ENCODE measurements at regions not wholly inside any gene's neighbourhood (a gene's known extent, or its start where the extent isn't known, plus 50 kb on each side); places are given as distances from the start of the nearest gene placed in this dataset.

- DNase-seq: peak in 1 of 3 donors; percentile 62
These were observed 322.0 kb downstream of the RND3 start for GRCh38 chr2:150165442-150165841.

GRCh38 chr2:150162241-150162942 is 325.1 kb downstream of the RND3 start:
- peak in 1 of 3 donors; percentile 49 for DNase-seq

- no peak for DNase-seq
These were observed 327.4 kb downstream of the RND3 start for GRCh38 chr2:150160058-150160457.

GRCh38 chr2:150159300-150159699 is 328.2 kb downstream of the RND3 start:
- no peak for DNase-seq

GRCh38 chr2:150156876-150157275 is 330.6 kb downstream of the RND3 start:
- no peak for DNase-seq

- DNase-seq: no peak
These were observed 331.1 kb downstream of the RND3 start for GRCh38 chr2:150156415-150156814.

- no peak for DNase-seq
These were observed 333.1 kb downstream of the RND3 start for GRCh38 chr2:150154308-150154797.

- DNase-seq: no peak
These were observed 333.7 kb downstream of the RND3 start for GRCh38 chr2:150153646-150154307.

GRCh38 chr2:150152230-150152629 is 335.2 kb downstream of the RND3 start:
- DNase-seq: no peak

- DNase-seq: no peak
These were observed 337.3 kb downstream of the RND3 start for GRCh38 chr2:150150144-150150543.

- DNase-seq: no peak
These were observed 339.4 kb downstream of the RND3 start for GRCh38 chr2:150147889-150148683.

- no peak for DNase-seq
These were observed 340.6 kb downstream of the RND3 start for GRCh38 chr2:150146879-150147278.

GRCh38 chr2:150145299-150145692 is 342.2 kb downstream of the RND3 start:
- no peak for DNase-seq

- no peak for DNase-seq
These were observed 342.7 kb downstream of the RND3 start for GRCh38 chr2:150144546-150145298.

- DNase-seq: peak in 1 of 3 donors; percentile 61
These were observed 344.4 kb downstream of the RND3 start for GRCh38 chr2:150143087-150143536.

GRCh38 chr2:150142561-150142960 is 344.9 kb downstream of the RND3 start:
- peak in 1 of 3 donors; percentile 84 for DNase-seq

- no peak for DNase-seq
These were observed 346.1 kb downstream of the RND3 start for GRCh38 chr2:150141226-150142001.

GRCh38 chr2:150140777-150141176 is 346.7 kb downstream of the RND3 start:
- DNase-seq: no peak

GRCh38 chr2:150138587-150138986 is 348.9 kb downstream of the RND3 start:
- DNase-seq: no peak

- DNase-seq: peak in 1 of 3 donors; percentile 52
These were observed 350.0 kb downstream of the RND3 start for GRCh38 chr2:150137338-150138069.
